Suppressor macrophage treated with lipopolysaccharide for 4 hours (primary cell): ENCODE measurements at regions not wholly inside any gene's neighbourhood (a gene's known extent, or its start where the extent isn't known, plus 50 kb on each side); places are given as distances from the start of the nearest gene placed in this dataset.
"Not testable (repeated sequence)": the region's sequence is repeated elsewhere in the genome, so short reads cannot be mapped to it uniquely, and the experiment has no call there.

ENCODE experiments used
- DNase-seq: peaks from one replicate; pipeline ENCODE4 v3.0.0-alpha.2; 2020

DNA sequence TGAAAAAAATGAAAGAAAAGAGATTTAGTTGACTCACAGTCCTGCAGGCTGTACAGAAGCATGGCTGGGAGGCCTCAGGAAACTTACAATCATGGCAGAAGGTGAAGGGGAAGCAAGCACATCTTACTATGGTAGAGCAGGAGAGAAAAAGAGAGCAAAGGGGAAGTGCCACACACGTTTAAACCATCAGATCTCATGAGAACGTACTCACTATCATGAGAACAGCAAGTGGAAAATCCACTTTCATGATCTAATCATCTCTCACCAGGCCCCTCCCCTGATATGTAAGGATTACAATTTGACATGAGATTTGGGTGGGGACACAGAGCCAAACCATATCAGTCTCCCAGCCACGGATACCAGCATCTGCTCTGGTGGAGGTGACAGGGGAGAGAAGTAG, 50.8 kb upstream of the CPOX start:
- peak; percentile 13 for DNase-seq

DNA sequence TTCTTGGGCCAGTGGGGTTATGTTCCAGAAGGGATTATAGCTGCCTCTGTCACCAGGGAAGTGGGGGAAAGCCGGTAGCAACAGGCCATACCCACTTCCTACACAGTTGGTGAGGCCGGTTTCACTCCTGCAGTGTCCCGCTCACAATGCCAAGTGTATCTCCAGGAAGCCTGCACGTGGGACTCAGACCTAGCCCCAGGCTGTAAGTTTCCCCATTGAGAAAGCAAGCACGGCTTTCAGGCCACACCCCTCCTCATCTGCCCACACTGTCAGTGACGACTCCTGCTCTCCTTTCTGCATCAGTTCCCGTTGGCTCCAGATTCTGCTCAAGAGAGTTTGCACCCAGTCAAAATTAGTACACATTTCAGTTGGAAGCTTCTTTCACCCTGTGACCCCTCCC, 51.6 kb upstream of the CPOX start:
- DNase-seq = peak; percentile 33

DNA sequence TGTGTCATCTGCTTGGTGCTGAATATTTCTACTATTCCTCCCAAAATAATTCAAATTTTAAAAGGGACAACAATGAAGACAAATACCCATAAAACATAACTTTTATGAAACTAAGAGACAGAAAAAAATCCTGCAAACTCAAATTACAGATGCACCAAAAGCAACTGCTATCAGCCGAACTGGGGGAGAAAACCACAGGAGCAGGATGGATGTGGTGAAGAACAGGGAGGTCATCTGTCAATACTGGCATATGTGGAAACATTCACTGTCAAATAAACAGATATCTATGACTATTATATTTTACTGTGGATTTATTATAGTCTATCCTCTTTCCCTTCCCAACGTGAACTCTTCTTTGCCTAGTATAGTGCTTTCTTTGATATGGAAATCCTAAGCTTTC, 53.3 kb upstream of the CPOX start:
- DNase-seq = no peak

- DNase-seq = no peak
Observed at GRCh38 chr3:98647197-98647596, 53.8 kb upstream of the CPOX start.

DNA sequence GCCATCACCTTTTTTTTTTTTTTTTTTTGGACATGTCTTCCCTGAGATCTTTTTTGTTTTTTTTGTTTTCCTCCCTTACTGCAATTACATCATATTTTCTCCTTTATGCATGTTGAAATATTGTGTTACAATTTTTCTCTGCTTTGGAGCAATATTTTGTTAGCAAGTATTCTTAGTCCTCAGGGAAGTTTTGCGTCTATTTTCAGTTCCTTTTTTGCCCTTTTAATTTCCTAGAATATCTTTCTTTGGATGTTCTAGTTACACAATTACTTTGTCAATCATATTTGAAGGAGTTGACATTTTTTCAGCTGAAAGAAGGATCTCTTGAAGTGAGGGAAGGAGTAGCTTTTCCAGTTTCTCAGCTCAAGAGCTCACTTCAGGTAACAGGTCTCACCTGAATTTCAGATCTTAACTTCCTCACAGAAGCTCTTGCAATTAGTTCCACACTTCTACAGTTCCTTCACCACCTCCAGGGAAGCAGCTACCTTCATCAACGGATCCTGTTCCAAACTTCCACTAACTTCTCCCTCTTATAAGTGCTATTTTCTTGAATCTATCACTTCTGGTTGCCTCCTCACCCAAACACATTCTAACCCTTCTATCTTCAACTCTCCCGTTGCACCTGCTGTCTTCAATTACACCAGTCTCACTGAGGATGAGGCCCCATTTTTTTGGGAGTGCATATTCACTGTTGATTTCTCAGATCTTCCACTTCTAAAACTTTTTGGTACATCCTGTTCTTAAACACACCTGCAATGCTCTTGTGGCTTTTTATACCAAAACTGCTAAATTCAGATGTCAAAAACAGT, 57.8 kb upstream of the CPOX start:
- DNase-seq = peak; percentile 78

GRCh38 chr3:98651780-98652077, 58.3 kb upstream of the CPOX start:
- no peak for DNase-seq

- no peak for DNase-seq
Observed at GRCh38 chr3:98655666-98656065, 62.3 kb upstream of the CPOX start.

DNA sequence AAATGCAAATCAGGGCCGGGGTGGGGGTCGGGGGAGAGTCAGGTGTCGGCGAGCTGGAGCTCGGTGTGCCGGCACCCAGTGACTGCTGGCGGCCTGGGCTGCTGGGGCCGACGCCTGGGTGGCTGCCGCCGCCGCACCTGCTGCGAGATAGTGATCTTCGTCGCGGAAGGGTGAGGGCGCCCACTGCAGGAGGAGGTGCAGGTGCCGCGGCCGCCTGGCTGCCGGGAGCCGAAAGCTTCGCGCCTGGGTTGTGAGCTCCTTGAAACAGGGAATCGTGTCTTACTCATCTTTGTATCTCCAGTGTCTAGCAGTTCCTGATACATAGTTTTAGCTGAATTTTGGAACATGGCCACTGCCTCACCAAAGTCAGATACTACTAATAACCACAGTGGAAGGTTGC, 64.0 kb upstream of the CPOX start:
- DNase-seq = no peak

DNA sequence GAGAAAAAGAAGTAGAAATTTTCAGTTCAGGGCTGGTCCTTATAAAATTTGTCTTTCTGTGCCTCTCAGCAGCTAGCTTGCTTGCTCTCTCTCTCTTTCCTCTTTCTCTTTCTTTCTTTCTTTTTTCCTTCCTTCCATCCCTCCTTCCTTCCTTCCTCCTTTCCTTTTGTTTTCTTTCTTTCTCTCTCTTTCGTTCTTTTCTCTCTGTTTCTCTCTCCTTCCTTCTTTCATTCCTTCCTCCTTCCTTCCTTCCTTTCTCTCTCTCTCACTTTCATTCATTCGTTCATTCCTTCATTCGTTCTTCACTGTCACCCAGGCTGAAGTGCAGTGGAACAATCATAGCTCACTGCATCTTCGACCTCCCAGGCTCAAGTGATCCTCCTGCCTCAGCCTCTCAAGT, 69.3 kb upstream of the CPOX start:
- no peak for DNase-seq

DNA sequence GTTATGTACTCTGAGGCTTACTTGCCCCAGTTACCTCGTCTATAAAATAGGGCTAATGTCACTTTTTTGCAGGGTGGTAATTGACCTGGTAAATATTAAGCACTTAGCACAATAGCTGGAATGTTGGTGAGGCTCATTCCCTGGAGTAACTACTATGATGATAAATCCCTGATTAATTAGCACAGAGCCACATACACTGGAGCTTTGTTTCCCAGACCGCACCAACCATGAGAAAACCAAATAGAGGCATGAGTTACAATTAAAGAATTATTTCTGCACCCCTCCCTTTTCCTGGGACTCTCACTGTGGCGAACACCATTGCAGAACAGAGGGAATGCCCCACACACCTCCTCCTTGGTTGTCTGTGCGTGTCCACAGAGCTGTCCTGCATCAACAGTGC, 76.6 kb upstream of the CPOX start:
- no peak for DNase-seq

DNA sequence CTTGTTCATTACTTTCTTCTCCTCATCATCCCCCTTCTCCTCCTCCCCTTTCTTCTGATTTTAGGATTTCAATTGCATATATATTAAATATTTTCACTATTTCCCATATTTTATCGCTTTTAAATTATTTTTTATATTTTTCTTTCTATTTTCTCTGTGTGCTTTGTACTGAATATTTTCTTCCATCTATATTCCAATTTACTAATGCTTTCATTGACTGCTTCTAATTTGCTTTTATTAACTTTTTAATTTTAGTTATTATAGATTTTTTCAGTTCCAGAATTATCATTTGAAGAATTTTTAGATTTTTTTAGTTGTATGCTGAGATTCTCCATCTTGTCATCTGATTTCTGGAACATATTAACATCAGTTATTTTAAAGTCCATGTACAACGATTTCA, 83.2 kb upstream of the ST3GAL6 start:
- no peak for DNase-seq

DNA sequence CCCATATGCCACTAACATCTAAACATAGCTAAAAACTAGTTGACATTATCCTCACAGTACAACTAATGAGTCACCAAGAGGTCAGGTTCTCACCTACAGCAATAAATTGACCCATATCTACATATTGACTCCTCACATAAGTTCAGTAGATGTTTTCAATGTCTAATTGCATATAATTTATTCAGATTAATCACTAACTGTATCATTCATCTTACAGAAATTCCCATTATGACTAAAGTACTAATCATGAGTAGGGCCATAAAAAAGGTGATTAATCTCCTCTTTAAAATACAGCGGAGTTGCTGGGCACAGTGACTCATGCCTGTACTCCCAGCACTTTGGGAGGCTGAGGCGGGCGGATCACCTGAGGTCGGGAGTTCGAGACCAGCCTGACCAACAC, 82.4 kb upstream of the ST3GAL6 start:
- no peak for DNase-seq

DNA sequence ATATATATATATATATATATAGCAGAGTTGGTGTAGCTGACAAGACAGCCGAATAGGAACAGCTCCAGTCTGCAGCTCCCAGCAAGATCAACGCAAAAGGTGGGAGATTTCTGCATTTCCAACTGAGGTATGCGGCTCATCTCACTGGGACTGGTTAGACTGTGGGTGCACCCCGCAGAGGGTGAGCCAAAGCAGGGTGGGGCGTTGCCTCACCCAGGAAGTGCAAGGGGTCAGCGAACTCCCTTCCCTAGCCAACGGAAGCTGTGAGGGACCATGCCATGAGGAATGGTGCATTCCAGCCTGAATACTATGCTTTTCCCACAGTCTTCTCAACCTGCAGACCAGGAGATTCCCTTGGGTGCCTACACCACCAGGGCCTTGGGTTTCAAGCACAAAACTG, 81.7 kb upstream of the ST3GAL6 start:
- no peak for DNase-seq

GRCh38 chr3:98682391-98682790, 80.7 kb upstream of the ST3GAL6 start:
- DNase-seq = not testable (repeated sequence)

DNA sequence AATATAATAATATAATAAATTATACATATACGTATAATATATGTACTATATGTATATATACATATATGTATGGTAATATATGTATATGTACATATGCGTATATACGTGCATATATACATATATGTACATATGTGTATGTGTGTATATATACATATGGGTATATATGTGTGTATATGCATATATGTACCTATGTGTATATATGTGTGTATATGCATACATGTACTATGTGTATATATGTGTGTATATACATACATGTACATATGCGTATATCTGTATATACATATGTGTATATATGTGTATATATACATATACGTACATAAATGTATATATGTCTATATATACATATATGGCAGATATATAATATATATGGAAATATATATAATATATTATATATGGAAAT, 74.8 kb upstream of the ST3GAL6 start:
- no peak for DNase-seq

DNA sequence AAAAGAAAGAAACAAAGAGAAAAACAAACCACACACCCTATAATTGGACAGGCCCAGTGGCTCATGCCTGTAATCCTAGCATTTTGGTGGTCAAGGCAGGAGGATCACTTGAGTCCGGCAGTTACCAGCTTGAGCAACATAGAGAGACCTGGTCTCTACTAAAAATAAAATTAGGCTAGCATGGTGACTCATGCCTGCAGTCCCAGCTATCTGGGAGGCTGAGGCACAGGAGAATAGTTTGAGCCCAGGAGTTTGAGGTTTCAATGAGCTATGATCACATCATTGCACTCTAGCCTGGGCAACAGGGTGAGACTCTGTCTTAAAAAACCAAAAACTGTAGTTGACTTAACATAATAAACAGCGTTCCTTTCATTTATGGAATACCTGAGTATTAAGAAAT, 72.3 kb upstream of the ST3GAL6 start:
- no peak for DNase-seq

GRCh38 chr3:98691897-98692296, 71.2 kb upstream of the ST3GAL6 start:
- no peak for DNase-seq

- DNase-seq = no peak
Observed at GRCh38 chr3:98692787-98693473, 70.2 kb upstream of the ST3GAL6 start.

DNA sequence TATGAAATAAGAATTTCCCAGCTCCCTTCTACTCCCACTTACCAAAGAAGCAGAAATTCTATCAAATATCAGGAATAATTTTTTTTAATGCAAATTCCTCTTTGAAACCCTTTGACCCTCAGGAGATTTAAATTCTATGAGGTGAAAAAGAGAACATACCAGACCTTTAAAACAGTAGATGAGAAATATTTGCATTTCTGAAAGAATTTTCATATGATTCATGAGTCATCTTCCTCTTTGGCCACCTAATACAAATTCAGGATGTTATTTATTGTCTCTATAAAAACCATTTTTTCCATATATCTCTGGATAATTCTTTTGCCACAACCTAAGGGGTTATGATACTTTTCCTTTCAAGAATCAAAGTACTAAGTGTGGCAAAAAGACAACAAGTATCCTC, 67.3 kb upstream of the ST3GAL6 start:
- peak; percentile 32 for DNase-seq

DNA sequence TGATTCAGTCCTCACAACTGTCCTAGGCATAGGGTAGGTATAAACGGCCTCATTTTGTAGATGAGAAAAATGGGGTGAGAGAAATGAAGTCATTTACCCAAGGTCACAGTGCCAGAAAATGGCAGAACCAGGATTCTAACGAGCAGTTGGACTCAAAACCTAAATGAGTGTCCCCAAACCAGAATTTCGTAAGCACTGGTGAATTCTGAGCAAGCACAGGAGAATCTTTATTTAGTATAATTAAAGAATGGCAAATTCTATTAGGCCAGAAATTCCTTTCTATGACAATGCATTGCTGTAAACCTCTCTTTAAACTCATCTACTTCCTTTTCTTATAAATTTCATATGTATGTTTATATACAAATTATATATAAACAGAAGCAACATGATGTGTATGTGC, 66.8 kb upstream of the ST3GAL6 start:
- DNase-seq = not testable (repeated sequence)

- DNase-seq = no peak
Observed at GRCh38 chr3:98697225-98697624, 65.9 kb upstream of the ST3GAL6 start.

DNA sequence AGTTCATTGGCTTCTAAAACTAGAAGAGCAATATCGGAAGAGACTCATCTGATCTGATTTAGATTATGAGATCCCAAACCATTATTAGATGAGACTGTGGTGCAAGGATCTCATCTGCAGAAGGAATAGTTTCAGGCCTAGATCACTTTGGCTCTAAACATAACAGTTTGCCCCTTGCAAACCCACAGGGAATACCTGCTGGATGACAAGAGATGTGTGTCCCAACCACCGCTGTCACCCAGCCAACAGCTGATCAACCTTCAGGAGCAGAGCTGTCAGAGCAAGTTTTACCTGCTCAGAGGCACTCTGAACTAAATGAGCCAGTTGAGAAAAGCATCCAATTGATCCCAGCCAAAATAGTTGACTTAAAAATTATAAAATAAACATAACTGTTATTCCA, 64.0 kb upstream of the ST3GAL6 start:
- no peak for DNase-seq

- DNase-seq = peak; percentile 43
Observed at GRCh38 chr3:98701071-98701675, 62.0 kb upstream of the ST3GAL6 start.

GRCh38 chr3:98702166-98702565, 61.0 kb upstream of the ST3GAL6 start:
- DNase-seq = no peak

DNA sequence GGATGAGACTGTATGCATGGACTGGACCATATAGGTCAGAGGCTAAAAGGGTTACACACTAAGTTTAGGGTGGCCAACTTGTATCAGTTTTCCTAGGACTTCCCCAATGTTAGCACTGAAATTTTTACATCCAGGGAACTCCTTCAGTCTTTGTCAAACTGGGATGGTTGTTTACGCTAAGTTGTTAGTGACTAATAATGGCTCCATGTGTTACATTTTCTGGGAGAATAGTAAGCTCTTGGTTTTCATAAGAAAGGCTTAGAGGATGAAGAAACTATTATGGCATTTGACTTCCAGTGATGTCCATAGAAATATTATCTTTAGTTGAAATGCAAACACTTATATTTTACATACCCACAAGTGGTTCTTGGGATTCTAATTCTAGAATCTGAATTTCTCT, 57.9 kb upstream of the ST3GAL6 start:
- DNase-seq = no peak
